CD14-positive monocyte (primary cell): ENCODE measurements at regions not wholly inside any gene's neighbourhood (a gene's known extent, or its start where the extent isn't known, plus 50 kb on each side); places are given as distances from the start of the nearest gene placed in this dataset.
A peak's percentile ranks its signal among the peaks of the same experiment; 100 is the strongest.

Experiments used
- DNase-seq, 3 donors: peaks; one replicate each; pipeline ENCODE4 v3.0.0-alpha.2; 2011 to 2022
- H2AFZ ChIP-seq: 2 replicates; pipeline ENCODE4 v1.6.0; 2012; ENCODE audit warnings: mild to moderate bottlenecking, low read depth, low read length, inconsistent platforms; ENCODE audit not compliant: insufficient read depth, poor library complexity, severe bottlenecking
- H3K27ac ChIP-seq, 2 donors: 1 replicate in 1 of 2; 2 replicates in 1 of 2; pipeline ENCODE4 v1.5.1; 2012 to 2013; ENCODE audit warnings: low read length in 2 of 2, control low read depth in 1 of 2, inconsistent platforms in 1 of 2, low read depth in 1 of 2, mild to moderate bottlenecking in 1 of 2
- H3K27me3 ChIP-seq, 2 donors: one replicate each; pipeline versions ENCODE4 v1.6.0 to v1.6.1; 2011 to 2013; ENCODE audit warnings: low read length in 2 of 2; ENCODE audit not compliant: control insufficient read depth in 2 of 2, insufficient read depth in 2 of 2
- H3K36me3 ChIP-seq, 2 donors: replicated peaks in 1 of 2; 1 replicate in 1 of 2; 2 replicates in 1 of 2; pipeline versions ENCODE4 v1.5.1 to v1.6.1; 2012 to 2013; ENCODE audit warnings: low read length in 2 of 2, control low read depth in 1 of 2, inconsistent platforms in 1 of 2, mild to moderate bottlenecking in 1 of 2; ENCODE audit not compliant: insufficient read depth in 2 of 2, control insufficient read depth in 1 of 2
- H3K4me1 ChIP-seq, 2 donors: 1 replicate in 1 of 2; 2 replicates in 1 of 2; pipeline versions ENCODE4 v1.5.1 to v1.6.1; 2012 to 2013; ENCODE audit warnings: low read length in 2 of 2, control low read depth in 1 of 2, inconsistent platforms in 1 of 2, mild to moderate bottlenecking in 1 of 2, moderate library complexity in 1 of 2; ENCODE audit not compliant: insufficient read depth in 2 of 2, control insufficient read depth in 1 of 2
- H3K4me2 ChIP-seq: replicated peaks from 2 replicates; pipeline ENCODE3; 2012; ENCODE audit warnings: low read length, moderate library complexity, mild to moderate bottlenecking; ENCODE audit not compliant: poor library complexity, severe bottlenecking; ENCODE audit errors: extremely low read depth
- H3K4me3 ChIP-seq, 3 experiments: fragments of 200-600 bp in 1 of 3; sonication (generic) in 1 of 3; replicated peaks in 1 of 3; 1 replicate in 2 of 3; 2 replicates in 1 of 3; pipeline ENCODE4 v1.5.1; 2011 to 2013; ENCODE audit warnings: low read length in 3 of 3, mild to moderate bottlenecking in 3 of 3, control low read depth in 2 of 3, low read depth in 2 of 3, inconsistent platforms in 1 of 3, moderate library complexity in 1 of 3
- H3K79me2 ChIP-seq: 2 replicates; pipeline ENCODE4 v1.6.0; 2012; ENCODE audit warnings: mild to moderate bottlenecking, control low read depth, inconsistent platforms, low read length, moderate library complexity; ENCODE audit not compliant: insufficient read depth
- H3K9ac ChIP-seq: 2 replicates; pipeline ENCODE4 v1.6.0; 2017; ENCODE audit warnings: low read length, mild to moderate bottlenecking; ENCODE audit not compliant: insufficient read depth, poor library complexity, severe bottlenecking
- H3K9me3 ChIP-seq, 2 donors: replicated peaks in 1 of 2; 1 replicate in 1 of 2; 2 replicates in 1 of 2; pipeline versions ENCODE4 v1.5.1 to v1.6.1; 2012 to 2013; ENCODE audit warnings: low read length in 2 of 2, control low read depth in 1 of 2; ENCODE audit not compliant: control insufficient read depth in 1 of 2, insufficient read depth in 1 of 2
- H4K20me1 ChIP-seq: 2 replicates; pipeline ENCODE4 v1.6.0; 2012; ENCODE audit warnings: mild to moderate bottlenecking, low read length, control low read depth, moderate library complexity; ENCODE audit not compliant: insufficient read depth
- H3K27ac Mint-ChIP-seq, 7 donors: one replicate each; pipeline ENCODE4 v1.8.0; 2020; ENCODE audit warnings: mild to moderate bottlenecking in 7 of 7, mixed read lengths in 7 of 7, moderate library complexity in 6 of 7, inconsistent platforms in 2 of 7
- H3K27me3 Mint-ChIP-seq, 3 donors: one replicate each; pipeline ENCODE4 v1.8.0; 2021 to 2022; ENCODE audit warnings: low read depth in 3 of 3, mild to moderate bottlenecking in 3 of 3, mixed read lengths in 3 of 3, moderate library complexity in 3 of 3, inconsistent platforms in 1 of 3
- H3K36me3 Mint-ChIP-seq, 2 donors: one replicate each; pipeline ENCODE4 v1.8.0; 2020; ENCODE audit warnings: mixed read lengths in 2 of 2, inconsistent platforms in 1 of 2, mild to moderate bottlenecking in 1 of 2
- H3K4me1 Mint-ChIP-seq: one replicate; pipeline ENCODE4 v1.8.0; 2020; ENCODE audit warnings: mild to moderate bottlenecking, mixed read lengths
- H3K4me3 Mint-ChIP-seq, 2 donors: one replicate each; pipeline ENCODE4 v1.8.0; 2020; ENCODE audit warnings: mild to moderate bottlenecking in 2 of 2, mixed read lengths in 2 of 2, moderate library complexity in 1 of 2
- H3K9me3 Mint-ChIP-seq, 7 donors: one replicate each; pipeline ENCODE4 v1.8.0; 2020 to 2022; ENCODE audit warnings: mixed read lengths in 7 of 7, mild to moderate bottlenecking in 6 of 7, moderate library complexity in 6 of 7, inconsistent platforms in 2 of 7
- CTCF ChIP-seq: fragments of 200-600 bp; IDR thresholded peaks from one replicate; pipeline ENCODE4 v1.8.0; 2022; ENCODE audit warnings: antibody characterized with exemption, mild to moderate bottlenecking
- WGBS: methylation state at CpG from one replicate; pipeline ENCODE4 v1.1.5; 2013; ENCODE audit warnings: missing lambda C conversion rate; ENCODE audit not compliant: insufficient coverage; 5-methylcytosine and 5-hydroxymethylcytosine counted together
- intact Hi-C, 2 donors: fragments of 100-400 bp; cut with micrococcal nuclease; formaldehyde crosslinking; loops; one replicate each; pipeline versions ENCODE4 v1.15.0 to v1.15.1; 2023

GRCh38 chr3:177752831-177753230 lies 555.5 kb upstream of the TBL1XR1 start:
- Mint-ChIP-seq H3K36me3 (peaks cover 4 to 7% of the 10 kb centered on the region in 2 donors), H3K4me1 (peaks cover 3% of the 10 kb centered on the region), H3K27me3 (no peaks in the 10 kb centered on the region), H3K4me3 (no peak overlapping the region), H3K27ac (peak overlapping the region in 1 of 7 donors; percentile 32), H3K9me3 (peaks cover 0 to 12% (median 10%) of the 10 kb centered on the region in 7 donors)
- DNase-seq: no peak
- H3K36me3 ChIP-seq: no peaks in the 10 kb centered on the region
- intact Hi-C loops: no loop called here
- TF ChIP-seq CTCF: no peak
- no peak overlapping the region for H2AFZ ChIP-seq
- no peak overlapping the region for H3K4me3 ChIP-seq
- H3K79me2 ChIP-seq: no peaks in the 10 kb centered on the region
- no peak overlapping the region for H3K27ac ChIP-seq
- H3K4me1 ChIP-seq: no peaks in the 10 kb centered on the region
- no peaks in the 10 kb centered on the region for H4K20me1 ChIP-seq
- H3K9me3 ChIP-seq: peaks cover 2 to 6% of the 10 kb centered on the region in 2 donors
- H3K4me2 ChIP-seq: no peak overlapping the region
- 84% methylated on average over 2 of the region's 3 CpGs for WGBS
- H3K9ac ChIP-seq: no peak overlapping the region
- H3K27me3 ChIP-seq: no peaks in the 10 kb centered on the region

- H3K4me1 ChIP-seq: no peaks in the 10 kb centered on the region
- H3K4me2 ChIP-seq: no peak overlapping the region
- no peaks in the 10 kb centered on the region for H3K79me2 ChIP-seq
- no peak overlapping the region for H3K9ac ChIP-seq
- Mint-ChIP-seq H3K4me1 (peaks cover 3% of the 10 kb centered on the region), H3K4me3 (no peak overlapping the region), H3K9me3 (peaks cover 0 to 12% (median 10%) of the 10 kb centered on the region in 7 donors), H3K27ac (no peak overlapping the region), H3K36me3 (peaks cover 4 to 7% of the 10 kb centered on the region in 2 donors), H3K27me3 (no peaks in the 10 kb centered on the region)
- H2AFZ ChIP-seq: no peak overlapping the region
- 38% methylated on average over 2 of the region's 2 CpGs for WGBS
- intact Hi-C loops: no loop called here
- H3K27me3 ChIP-seq: no peaks in the 10 kb centered on the region
- H3K4me3 ChIP-seq: no peak overlapping the region
- H3K36me3 ChIP-seq: no peaks in the 10 kb centered on the region
- no peaks in the 10 kb centered on the region for H4K20me1 ChIP-seq
- H3K27ac ChIP-seq: no peak overlapping the region
- DNase-seq: no peak
- no peak for TF ChIP-seq CTCF
- H3K9me3 ChIP-seq: peaks cover 4 to 9% of the 10 kb centered on the region in 2 donors
Measured at GRCh38 chr3:177753451-177754155, 556.3 kb upstream of the TBL1XR1 start.
